Activated B cell treated with CpG ODN at 0.5 μM for 24 hours (primary cell): ENCODE measurements at regions not wholly inside any gene's neighbourhood (a gene's known extent, or its start where the extent isn't known, plus 50 kb on each side); places are given as distances from the start of the nearest gene placed in this dataset.

ENCODE experiments used
- ATAC-seq: fragments of 200-7000 bp; cut with Tn5 transposase; one replicate; pipeline ENCODE4 v1.10.0; 2021; ENCODE audit warnings: low read depth, mild to moderate bottlenecking, moderate library complexity
- CTCF ChIA-PET: fragments of 350-600 bp; sonication (Branson Sonifier 250); formaldehyde crosslinking; loops from one replicate; lab custom pipeline; 2021; ENCODE audit warnings: antibody characterized with exemption; lab: Charles Lee
- POLR2A ChIA-PET: fragments of 350-600 bp; sonication (Branson Sonifier 250); formaldehyde crosslinking; loops from one replicate; lab custom pipeline; 2021; ENCODE audit warnings: antibody characterized with exemption; lab: Charles Lee
- DNase-seq: peaks from one replicate; pipeline ENCODE4 v3.0.0; 2022
- H3K27ac Mint-ChIP-seq: one replicate; pipeline ENCODE4 v1.8.0; 2020; ENCODE audit warnings: mixed read lengths
- H3K27me3 Mint-ChIP-seq: one replicate; pipeline ENCODE4 v1.8.0; 2021; ENCODE audit warnings: mixed read lengths
- H3K36me3 Mint-ChIP-seq: one replicate; pipeline ENCODE4 v1.8.0; 2021; ENCODE audit warnings: low read depth, mixed read lengths
- H3K4me1 Mint-ChIP-seq: one replicate; pipeline ENCODE4 v1.8.0; 2021; ENCODE audit warnings: mixed read lengths
- H3K4me3 Mint-ChIP-seq: one replicate; pipeline ENCODE4 v1.8.0; 2020; ENCODE audit warnings: mild to moderate bottlenecking, mixed read lengths
- H3K9me3 Mint-ChIP-seq: one replicate; pipeline ENCODE4 v1.8.0; 2020; ENCODE audit warnings: mixed read lengths
- intact Hi-C: fragments of 100-400 bp; cut with micrococcal nuclease; formaldehyde crosslinking; loops from one replicate; pipeline ENCODE4 v1.15.1; 2024
- TF ChIP-seq, protein P1 (sequence below): fragments of 200-600 bp; IDR thresholded peaks from one replicate; pipeline ENCODE4 v1.8.0; 2022; ENCODE audit warnings: antibody characterized with exemption, mild to moderate bottlenecking

DNA sequence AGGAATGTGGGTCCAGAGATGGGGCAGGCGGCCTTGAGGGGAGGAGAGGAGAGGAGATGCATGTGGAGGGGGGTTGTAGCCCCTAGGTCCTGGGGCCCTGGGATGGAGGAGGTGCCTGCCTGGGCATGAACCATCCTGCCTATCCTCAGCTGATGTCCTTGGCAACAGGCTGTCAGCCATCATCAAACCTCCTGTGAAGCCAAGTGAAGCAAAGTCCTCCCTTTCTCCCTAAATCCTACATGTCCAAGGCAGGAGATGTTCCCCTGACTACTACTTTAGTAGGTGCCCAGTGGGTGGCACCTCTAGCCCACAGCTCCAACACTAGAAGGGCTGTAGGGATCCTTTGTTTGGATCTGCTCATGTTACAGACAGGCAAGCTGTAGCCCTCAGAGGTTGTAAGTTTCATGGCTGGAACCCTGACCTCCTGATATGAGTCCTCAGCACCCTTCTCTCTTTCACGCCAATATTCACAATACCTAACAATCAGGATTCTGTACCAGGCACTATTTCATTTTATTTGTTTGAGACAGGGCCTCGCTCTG is 66.6 kb upstream of the SYPL1 start:
- DNase-seq (no peak), ATAC-seq (no peak)
- CTCF ChIA-PET, result interaction anchor here (2.1 to 9.1 kb wide), 4 partner anchors 11 to 558 kb away, joined by 8 to 228 read pairs (median 26); no protein-coding TSS in a partner anchor
- peaks cover 4% of the 10 kb centered on the region for H3K27me3 Mint-ChIP-seq
- POLR2A ChIA-PET, result no interaction called here
- no peaks in the 10 kb centered on the region for H3K36me3 Mint-ChIP-seq
- peaks cover 11% of the 10 kb centered on the region for H3K4me1 Mint-ChIP-seq
- no peak overlapping the region for H3K27ac Mint-ChIP-seq
- no peak overlapping the region for H3K4me3 Mint-ChIP-seq
- TF ChIP-seq, protein P1, sequence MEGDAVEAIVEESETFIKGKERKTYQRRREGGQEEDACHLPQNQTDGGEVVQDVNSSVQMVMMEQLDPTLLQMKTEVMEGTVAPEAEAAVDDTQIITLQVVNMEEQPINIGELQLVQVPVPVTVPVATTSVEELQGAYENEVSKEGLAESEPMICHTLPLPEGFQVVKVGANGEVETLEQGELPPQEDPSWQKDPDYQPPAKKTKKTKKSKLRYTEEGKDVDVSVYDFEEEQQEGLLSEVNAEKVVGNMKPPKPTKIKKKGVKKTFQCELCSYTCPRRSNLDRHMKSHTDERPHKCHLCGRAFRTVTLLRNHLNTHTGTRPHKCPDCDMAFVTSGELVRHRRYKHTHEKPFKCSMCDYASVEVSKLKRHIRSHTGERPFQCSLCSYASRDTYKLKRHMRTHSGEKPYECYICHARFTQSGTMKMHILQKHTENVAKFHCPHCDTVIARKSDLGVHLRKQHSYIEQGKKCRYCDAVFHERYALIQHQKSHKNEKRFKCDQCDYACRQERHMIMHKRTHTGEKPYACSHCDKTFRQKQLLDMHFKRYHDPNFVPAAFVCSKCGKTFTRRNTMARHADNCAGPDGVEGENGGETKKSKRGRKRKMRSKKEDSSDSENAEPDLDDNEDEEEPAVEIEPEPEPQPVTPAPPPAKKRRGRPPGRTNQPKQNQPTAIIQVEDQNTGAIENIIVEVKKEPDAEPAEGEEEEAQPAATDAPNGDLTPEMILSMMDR, result no peak
- intact Hi-C loops, result loop anchor here (5.0 kb wide), 2 partner anchors 109 to 614 kb away; no protein-coding TSS in a partner anchor
- H3K9me3 Mint-ChIP-seq, result no peaks in the 10 kb centered on the region

DNA sequence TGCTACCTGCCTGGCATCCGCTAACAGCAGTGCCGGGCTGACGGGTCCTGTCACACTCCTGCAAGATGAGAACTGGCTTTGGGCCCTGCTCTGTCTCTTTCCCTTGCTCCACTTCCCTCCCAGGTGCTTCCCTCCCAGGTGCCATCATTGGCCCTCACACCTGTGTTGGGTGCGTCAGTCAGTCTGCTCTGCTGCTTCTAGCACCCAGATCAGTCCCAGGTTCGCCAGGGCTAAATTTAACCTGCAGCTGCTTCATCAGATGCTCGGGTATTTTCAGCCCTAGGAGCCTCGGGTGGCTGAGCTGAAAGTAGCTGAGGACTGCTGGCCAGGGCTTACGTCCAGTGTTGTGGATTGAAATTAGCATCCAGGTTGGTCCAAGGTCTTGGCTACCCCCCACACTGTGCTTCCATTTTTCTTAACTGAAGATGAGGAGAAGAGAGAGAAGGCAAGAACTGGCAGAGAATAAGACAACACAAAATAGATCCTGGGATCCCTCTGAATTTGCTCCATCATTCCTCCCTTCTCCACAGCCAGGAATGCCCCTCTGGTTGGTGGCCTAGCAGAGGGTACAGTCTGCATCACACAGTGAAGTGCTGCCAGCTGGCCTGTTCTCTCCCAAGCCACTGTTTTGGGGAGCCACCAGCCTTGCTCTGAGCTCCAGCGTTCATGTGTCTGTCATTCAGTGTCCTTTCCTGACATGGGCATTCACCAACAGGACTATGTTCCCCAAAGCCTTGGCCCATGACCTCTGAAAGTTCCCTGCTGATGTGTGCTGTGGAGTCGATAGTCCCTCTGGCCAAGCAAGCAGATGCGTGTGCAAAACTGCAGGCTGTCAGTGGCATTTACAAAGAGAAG is 65.9 kb upstream of the SYPL1 start:
- peaks cover 4% of the 10 kb centered on the region for H3K27me3 Mint-ChIP-seq
- no peaks in the 10 kb centered on the region for H3K9me3 Mint-ChIP-seq
- peaks cover 11% of the 10 kb centered on the region for H3K4me1 Mint-ChIP-seq
- ATAC-seq, result no peak
- H3K27ac Mint-ChIP-seq, result no peak overlapping the region
- TF ChIP-seq, protein P1, result no peak
- no peaks in the 10 kb centered on the region for H3K36me3 Mint-ChIP-seq
- ChIA-PET CTCF (interaction anchor here (1.0 to 9.1 kb wide), 11 partner anchors 10 to 615 kb away, joined by 3 to 228 read pairs (median 8); no protein-coding TSS in a partner anchor), POLR2A (interaction anchor here (1.2 kb wide), 1 partner anchor 13 kb away, joined by 3 read pairs; no protein-coding TSS in a partner anchor)
- no peak for DNase-seq
- intact Hi-C loops, result loop anchor here (5.0 kb wide), 2 partner anchors 109 to 614 kb away; no protein-coding TSS in a partner anchor
- no peak overlapping the region for H3K4me3 Mint-ChIP-seq

DNA sequence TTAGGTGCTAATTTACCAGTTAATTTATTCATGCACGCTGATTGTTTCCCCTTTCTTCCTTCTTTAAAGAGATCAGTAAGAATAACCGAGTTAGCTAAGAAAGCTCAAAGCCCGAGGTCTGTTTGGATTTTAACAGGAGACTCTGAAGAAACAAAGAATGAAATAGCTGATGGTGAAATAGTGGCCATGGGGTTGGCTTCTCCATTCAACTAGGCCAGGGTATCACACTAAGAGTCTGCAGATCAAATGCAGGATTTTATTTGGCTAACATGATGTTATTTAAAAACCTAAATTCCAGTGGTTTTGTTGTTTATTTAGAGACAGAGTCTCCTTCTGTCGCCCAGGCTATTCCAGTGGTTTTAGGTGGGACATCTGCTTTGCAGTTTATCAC is 65.2 kb upstream of the SYPL1 start:
- ChIA-PET CTCF (interaction anchor here (1.0 to 9.1 kb wide), 22 partner anchors 10 to 616 kb away, joined by 3 to 228 read pairs (median 4); partner anchors contain the start of genes CCDC71L and NAMPT), POLR2A (interaction anchor here (1.1 to 1.3 kb wide), 3 partner anchors 12 to 559 kb away, joined by 3 to 11 read pairs (median 6); no protein-coding TSS in a partner anchor)
- Mint-ChIP-seq H3K27me3 (peaks cover 4% of the 10 kb centered on the region), H3K4me1 (peaks cover 11% of the 10 kb centered on the region), H3K27ac (no peak overlapping the region), H3K9me3 (no peaks in the 10 kb centered on the region), H3K36me3 (no peaks in the 10 kb centered on the region), H3K4me3 (no peak overlapping the region)
- intact Hi-C loops, result loop anchor here (5.0 kb wide), 2 partner anchors 110 to 615 kb away; no protein-coding TSS in a partner anchor
- DNase-seq (no peak), ATAC-seq (no peak)
- TF ChIP-seq, protein P1, result no peak

DNA sequence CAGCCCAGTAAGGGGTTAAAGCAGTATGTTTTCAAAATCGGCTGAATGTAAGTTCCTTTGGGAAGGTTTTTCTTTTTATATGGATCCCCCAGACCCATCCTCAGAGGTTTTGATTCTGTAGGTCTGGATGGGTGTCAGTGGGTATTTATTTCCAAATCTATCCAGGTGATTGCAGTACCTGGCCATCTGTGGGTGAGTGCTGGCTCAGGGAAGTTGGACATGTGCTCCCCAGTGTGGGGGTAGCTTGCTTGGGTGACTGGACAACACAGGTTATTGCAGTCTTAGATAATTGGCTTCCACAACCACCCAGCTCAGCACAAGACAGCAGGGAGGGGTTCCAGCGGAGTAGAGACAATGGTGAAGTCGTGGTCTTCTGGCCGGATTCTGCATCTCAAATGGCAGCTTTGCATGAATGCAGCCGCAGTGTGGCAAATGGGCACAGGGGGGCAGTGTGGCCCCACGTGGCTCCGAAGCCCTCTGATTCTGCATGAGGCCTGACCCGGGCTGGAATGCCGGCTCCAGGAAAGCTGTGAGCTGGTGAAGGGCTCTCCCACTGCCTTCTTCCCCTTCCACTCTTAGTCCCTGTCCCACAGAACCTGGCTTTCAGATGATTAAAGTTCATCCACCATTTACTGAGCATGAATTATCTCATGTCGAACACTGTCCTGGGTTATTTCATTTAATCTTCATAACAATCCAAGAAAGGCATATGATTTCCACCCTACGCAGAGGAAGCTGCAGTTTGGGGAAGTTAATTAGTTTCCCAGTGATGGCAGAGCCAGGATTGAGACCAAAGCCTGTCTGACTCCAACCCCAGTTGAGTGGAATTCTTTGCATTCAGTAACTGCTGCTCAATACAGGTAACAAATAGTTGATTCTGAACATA is 64.5 kb upstream of the SYPL1 start:
- ChIA-PET CTCF (interaction anchor here (0.6 to 9.1 kb wide), 28 partner anchors 9 to 617 kb away, joined by 3 to 228 read pairs (median 4); partner anchors contain the start of genes CCDC71L and NAMPT), POLR2A (interaction anchor here (1.1 to 1.3 kb wide), 3 partner anchors 11 to 560 kb away, joined by 3 to 11 read pairs (median 6); no protein-coding TSS in a partner anchor)
- H3K4me1 Mint-ChIP-seq, result peaks cover 11% of the 10 kb centered on the region
- no peaks in the 10 kb centered on the region for H3K36me3 Mint-ChIP-seq
- peaks cover 4% of the 10 kb centered on the region for H3K27me3 Mint-ChIP-seq
- H3K9me3 Mint-ChIP-seq, result no peaks in the 10 kb centered on the region
- no peak overlapping the region for H3K27ac Mint-ChIP-seq
- intact Hi-C loops, result loop anchor here (1.0 to 5.0 kb wide), 7 partner anchors 111 to 616 kb away; no protein-coding TSS in a partner anchor
- TF ChIP-seq, protein P1, result peak; percentile 41
- H3K4me3 Mint-ChIP-seq, result no peak overlapping the region
- peak; percentile 64 for DNase-seq
- peak; percentile 91 for ATAC-seq
